Stimulated activated CD4-positive, alpha-beta T cell treated with anti-CD3 and anti-CD28 coated beads, Interleukin-1b, Interleukin-23, amount 100 ng/mL, for 4 hours (primary cell): ENCODE measurements at regions not wholly inside any gene's neighbourhood (a gene's known extent, or its start where the extent isn't known, plus 50 kb on each side); places are given as distances from the start of the nearest gene placed in this dataset.
A peak's percentile ranks its signal among the peaks of the same experiment; 100 is the strongest.

ENCODE experiments used
- DNase-seq, 2 donors: peaks; one replicate each; pipeline ENCODE4 v3.0.0-alpha.2; 2020; ENCODE audit warnings: low read depth in 2 of 2

GRCh38 chr14:65320661-65321308, 91.7 kb upstream of the FUT8 start:
- DNase-seq, result no peak

DNA sequence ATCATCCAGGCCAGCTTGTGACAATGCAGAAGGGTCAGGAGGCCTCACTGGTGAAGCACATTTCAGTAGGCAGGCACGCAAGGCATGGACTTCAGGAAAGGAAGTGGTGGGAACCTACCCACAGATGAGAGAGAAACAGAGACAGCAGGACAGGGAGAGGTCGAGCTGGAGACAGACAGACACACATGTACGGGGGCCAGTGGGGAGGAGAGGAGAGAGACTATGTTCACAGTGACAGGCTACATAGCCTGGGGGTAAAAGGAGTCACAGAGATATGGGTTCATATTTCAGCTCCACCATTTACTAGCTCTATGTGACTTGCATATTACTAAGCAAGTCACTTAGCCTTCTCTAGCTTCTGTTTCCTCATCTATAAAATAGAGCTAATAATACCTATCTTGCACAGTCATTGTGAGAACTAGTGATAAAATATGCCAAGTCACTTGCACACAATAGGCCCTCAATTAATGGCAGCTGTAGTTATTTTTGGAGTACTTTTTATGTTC, 91.1 kb upstream of the FUT8 start:
- no peak for DNase-seq

- DNase-seq, result no peak
These were observed 83.0 kb upstream of the FUT8 start for GRCh38 chr14:65329481-65329880.

DNA sequence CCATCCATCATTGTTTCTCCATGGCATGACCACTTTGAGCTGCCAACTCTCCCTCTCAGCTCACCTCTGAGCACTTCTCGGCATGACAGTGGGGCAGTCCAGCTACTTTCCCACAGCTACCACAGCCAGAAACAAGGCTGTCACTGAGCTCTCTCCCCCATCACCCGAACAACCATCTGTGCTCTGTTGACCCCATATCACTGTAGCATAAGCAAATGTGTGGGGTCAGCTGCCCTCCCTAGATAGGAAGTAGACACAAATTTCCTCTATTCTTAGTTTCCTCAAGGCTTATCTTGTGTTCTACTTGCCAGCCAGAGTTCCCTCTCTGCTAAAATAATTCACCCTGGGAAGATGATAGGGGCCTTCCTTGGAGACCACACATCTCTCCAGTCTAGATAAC, 82.6 kb upstream of the FUT8 start:
- DNase-seq, result no peak

DNA sequence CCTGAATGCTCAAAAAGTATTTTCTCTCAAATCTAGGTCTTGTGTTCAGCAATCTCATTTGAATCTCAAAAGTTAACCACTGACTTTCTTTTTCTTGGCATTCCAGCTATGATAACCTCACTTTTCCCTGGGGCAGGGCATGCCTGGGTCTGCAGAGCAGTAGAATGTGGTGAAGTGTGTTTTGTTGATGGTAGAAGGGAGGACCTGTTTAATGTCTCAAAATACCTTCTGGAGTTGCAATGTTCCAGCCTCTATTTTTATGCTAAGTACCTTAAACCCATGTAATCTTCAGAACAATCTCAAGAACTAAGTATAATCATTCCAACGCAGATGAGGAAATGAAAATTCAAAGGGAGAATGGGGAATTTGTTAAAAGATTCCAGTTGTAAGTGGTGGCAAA, 82.1 kb upstream of the FUT8 start:
- DNase-seq, result no peak

DNA sequence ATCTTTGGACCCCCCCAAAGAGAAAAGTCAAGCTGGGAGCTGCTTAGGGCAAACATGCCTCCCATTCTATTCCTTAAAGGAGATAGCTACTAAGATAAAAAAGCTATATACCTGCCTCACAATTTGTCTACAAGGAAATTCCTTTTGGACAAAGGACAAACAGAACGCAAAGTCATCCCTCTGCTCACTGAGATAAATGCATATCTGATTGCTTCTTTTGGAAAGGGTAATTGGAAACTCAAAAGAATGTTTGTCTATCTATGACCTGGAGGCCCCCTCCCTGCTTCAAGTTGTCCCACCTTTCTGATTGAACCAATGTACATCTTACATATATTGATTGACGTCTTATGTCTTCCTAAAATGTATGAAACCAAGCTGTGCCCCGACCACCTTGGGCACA, 80.9 kb upstream of the FUT8 start:
- DNase-seq, result no peak

DNA sequence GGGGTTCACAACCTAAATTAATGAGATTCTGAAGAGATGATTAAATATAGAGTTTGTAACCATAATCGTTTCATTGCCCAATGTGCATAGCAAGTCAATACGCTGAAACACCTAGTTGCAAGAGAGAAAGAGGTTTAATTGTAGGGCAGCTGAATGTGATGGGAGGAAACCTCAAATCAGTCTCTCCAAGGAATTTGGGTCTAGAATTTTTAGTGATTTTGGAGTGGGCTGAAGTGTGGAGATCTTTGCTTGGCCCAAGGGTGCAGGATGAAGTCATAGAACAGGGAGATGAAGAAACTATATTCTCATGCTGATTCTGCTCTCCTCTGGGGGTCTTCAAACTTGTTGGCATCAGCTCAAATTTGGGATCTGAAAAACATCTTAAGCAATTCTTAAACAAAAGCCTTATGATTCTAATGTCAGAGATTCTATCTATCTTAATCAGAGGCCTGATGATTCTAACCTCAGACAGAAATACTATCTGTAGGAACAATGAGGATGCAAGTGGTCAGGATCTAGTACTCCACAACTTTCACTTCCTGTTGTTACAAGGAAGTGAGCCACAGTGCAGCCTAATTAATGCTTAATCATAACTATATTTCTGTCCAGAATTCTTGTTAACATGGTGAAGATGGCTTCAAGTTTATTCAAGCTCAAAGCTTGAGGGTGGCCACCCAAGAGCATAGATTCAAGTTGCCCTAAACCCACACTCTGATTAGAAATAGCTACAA, 80.2 kb upstream of the FUT8 start:
- DNase-seq, result no peak

- no peak for DNase-seq
These were observed 78.4 kb upstream of the FUT8 start for GRCh38 chr14:65333943-65334687.

DNA sequence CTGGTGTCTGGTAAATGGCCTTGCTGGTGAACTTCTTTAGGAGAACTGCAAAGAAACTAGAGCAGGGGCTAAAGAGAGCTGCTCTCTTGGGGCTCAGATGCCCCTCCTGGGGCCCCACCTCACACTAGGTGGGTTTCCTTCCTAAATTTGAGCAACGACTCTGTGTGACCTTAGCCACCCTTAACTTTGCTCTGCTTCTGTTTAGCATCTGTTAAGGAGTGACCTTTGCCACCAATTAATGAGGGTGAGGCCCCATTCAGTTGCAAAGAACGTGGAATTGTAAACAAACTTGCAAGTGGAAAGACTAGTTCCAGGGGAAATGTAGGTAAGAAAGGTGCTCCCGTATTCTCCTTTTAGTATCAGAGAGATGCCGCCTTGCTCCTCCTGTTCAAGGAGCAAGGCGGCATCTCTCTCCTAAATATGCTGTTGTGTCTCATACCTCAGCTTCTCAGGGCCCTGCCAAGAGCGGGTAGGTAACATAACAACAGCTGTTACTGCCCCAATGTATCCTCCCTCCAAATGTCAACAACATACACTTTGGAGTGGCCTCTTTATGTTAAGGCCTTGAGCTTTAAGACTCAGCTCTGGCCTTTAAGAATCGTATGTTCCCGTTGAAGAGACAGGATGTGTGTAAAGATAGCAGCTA, 77.6 kb upstream of the FUT8 start:
- DNase-seq, result no peak

- no peak for DNase-seq
These were observed 77.1 kb upstream of the FUT8 start for GRCh38 chr14:65335411-65335947.

- peak; percentile 15 to 33 for DNase-seq
These were observed 76.3 kb upstream of the FUT8 start for GRCh38 chr14:65336191-65336591.

- no peak for DNase-seq
These were observed 72.7 kb upstream of the FUT8 start for GRCh38 chr14:65339866-65340265.

DNA sequence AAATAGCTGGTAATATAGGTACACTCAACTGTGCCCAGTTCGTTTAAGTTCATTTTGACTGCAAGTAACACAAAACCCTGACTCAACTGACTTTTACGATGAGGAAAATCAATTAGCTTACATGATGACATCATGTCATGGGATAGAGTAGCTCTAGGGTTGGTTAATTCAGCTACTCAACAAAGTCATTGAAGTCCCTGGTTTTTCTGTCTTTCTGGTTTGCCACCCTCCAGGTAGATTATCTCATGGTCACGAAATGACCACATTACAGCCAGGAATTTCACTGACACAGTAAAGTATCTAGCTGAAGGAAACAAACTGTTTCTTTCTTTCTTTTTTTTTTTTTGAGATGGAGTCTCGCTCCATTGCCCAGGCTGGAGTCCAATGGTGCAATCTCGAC, 68.5 kb upstream of the FUT8 start:
- no peak for DNase-seq

DNA sequence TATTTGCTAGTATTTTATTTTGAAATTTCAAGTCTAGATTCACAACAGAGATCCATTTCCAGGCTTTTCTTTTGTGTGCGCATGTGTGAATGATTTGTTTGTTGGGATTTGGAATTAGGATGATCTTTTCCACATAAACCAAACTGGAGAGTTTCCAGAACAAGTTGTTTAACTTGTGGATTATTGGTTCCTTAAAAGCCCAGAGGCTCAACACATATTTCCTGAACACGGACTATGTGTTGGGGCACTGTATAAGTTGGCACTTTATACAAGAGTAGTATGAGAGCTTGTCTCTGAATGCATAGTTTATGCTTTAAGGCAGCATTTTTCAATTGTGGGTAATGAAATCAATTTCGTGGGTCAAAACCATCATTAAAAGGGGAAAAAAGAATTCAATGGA, 67.3 kb upstream of the FUT8 start:
- no peak for DNase-seq

GRCh38 chr14:65346474-65346873, 66.1 kb upstream of the FUT8 start:
- no peak for DNase-seq

- DNase-seq, result no peak
These were observed 65.6 kb upstream of the FUT8 start for GRCh38 chr14:65346895-65347294.

- DNase-seq, result no peak
These were observed 64.4 kb upstream of the FUT8 start for GRCh38 chr14:65348137-65348536.

DNA sequence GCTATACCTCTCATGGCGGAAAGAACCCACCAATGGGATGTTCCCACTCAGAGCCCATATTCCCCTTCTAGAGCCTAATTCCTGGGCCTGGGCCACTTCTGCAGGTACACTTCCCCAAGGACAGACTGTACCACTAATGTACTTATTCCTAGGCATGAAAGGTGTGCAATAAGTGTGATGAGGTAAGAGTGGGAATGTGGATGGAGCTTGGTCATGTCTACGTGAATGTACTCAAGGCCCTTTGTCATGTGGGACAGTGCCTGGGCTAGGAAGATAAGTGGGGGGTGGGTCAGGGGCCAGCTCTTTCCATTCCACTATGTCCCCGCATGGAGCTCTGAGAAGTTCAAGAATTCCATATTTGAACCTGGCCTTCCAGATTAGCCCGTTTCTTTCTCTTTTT, 63.4 kb upstream of the FUT8 start:
- DNase-seq, result no peak

DNA sequence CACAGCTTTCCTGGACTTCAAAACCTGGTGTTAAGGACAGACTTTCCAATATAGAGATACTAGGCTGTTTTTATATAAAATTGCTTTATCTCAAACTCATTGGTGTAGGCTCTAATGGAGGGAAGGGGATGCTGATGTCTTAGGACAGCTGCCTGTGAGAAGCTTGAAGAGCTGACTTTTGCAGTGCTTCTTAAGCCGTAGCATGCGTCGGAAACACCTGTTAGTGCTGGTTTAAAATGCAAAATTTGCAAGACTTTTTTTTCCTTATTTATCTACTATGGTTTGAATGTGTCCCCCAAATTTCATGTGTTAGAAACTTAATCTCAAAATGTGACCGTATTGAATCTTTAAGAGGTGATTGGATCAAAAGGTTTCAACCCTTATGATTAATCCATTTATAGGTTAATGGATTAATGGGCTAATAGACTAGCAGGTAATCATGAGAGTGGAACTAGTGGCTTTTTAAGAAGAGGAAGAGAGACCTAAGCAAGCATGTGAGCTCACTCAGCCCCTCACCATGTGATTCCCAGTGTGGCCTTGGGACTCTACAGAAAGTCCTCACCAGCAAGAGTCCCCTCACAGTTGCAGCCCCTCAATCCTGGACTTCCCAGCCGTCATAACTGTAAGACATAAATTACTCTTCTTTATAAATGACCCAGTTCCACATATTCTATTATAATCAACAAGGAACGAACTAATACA, 60.9 kb upstream of the FUT8 start:
- DNase-seq, result no peak

- no peak for DNase-seq
These were observed 59.5 kb upstream of the FUT8 start for GRCh38 chr14:65352964-65353530.

DNA sequence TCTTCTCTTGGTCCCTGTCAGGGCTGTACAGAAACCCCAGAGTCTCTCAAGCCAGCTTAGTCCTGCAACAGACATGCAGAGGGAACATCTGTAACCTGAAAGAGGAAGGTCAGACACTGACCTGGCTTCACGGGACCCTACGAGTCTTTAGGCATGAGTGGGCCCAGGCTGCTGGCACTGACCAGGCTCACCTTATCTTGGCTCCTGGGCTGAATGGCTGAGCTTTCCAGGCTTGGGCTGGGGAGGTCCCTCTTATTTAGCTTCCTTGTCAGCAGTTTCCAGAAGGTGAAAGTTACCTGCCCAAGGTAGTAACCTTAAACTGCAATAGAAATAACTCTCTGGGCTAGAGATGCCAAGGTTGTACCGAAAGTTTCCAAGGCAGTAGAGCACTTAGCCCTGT, 58.4 kb upstream of the FUT8 start:
- no peak for DNase-seq
